ENCODE measurements at regions not wholly inside any gene's neighbourhood (a gene's known extent, or its start where the extent isn't known, plus 50 kb on each side); places are given as distances from the start of the nearest gene placed in this dataset.

DNA sequence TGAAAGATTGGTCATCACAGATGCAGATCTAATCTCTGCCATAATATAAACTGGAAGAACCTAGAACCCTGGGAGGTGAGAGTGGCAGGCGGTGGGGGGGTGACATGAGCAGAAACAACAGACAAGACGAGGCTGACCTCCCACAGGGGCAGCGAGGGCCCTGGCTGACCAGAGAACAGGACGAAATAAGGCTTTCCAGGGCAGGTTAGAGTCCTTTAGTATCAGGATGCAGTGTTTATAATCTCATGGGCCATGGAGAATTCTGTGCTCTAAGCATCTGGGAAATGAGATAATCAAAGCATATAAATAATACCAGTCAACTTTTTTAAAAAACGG lies 102.7 kb upstream of the BCL2L14 start:
- ATAC-seq (no peak), DNase-seq (no peak)
- intact Hi-C loops (cut with DNase I): no loop called here
- H3K27ac ChIP-seq: peak overlapping the region in 1 of 2 donors; percentile 5
- no peaks in the 10 kb centered on the region for H3K27me3 ChIP-seq
- H3K4me1 ChIP-seq: peaks cover 0 to under 1% of the 10 kb centered on the region in 2 donors
- no peaks in the 10 kb centered on the region for H3K9me3 ChIP-seq
- H3K4me3 ChIP-seq: no peak overlapping the region
- TF ChIP-seq, protein P1, sequence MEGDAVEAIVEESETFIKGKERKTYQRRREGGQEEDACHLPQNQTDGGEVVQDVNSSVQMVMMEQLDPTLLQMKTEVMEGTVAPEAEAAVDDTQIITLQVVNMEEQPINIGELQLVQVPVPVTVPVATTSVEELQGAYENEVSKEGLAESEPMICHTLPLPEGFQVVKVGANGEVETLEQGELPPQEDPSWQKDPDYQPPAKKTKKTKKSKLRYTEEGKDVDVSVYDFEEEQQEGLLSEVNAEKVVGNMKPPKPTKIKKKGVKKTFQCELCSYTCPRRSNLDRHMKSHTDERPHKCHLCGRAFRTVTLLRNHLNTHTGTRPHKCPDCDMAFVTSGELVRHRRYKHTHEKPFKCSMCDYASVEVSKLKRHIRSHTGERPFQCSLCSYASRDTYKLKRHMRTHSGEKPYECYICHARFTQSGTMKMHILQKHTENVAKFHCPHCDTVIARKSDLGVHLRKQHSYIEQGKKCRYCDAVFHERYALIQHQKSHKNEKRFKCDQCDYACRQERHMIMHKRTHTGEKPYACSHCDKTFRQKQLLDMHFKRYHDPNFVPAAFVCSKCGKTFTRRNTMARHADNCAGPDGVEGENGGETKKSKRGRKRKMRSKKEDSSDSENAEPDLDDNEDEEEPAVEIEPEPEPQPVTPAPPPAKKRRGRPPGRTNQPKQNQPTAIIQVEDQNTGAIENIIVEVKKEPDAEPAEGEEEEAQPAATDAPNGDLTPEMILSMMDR (IDR thresholded peaks at IDR 0.05): no peak
- no peaks in the 10 kb centered on the region for H3K36me3 ChIP-seq

DNA sequence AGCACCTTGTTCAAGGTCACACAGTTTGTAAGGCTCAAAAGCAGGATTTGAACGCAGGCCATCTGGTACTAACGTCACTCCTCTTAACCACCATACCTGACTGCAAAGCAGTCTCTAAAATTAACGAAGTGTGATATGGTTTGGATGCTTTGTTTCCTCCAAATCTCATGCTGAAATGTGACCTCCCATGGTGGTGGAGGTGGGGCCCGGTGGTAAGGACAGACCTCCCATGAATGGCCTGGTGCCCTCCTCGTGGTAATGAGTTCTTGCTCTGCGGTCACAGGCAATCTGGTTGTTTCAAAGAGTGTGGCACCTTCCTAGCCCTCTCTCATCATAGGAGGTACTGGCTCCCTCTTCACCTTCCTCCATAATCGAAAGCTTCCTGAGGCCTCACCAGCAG lies 102.2 kb upstream of the BCL2L14 start:
- H3K4me1 ChIP-seq: no peaks in the 10 kb centered on the region
- H3K36me3 ChIP-seq: no peaks in the 10 kb centered on the region
- intact Hi-C loops (cut with DNase I): no loop called here
- TF ChIP-seq, protein P1 (IDR thresholded peaks at IDR 0.05): no peak
- no peaks in the 10 kb centered on the region for H3K27me3 ChIP-seq
- DNase-seq: no peak
- H3K27ac ChIP-seq: no peak overlapping the region
- H3K4me3 ChIP-seq: no peak overlapping the region
- no peaks in the 10 kb centered on the region for H3K9me3 ChIP-seq
- ATAC-seq: no peak

DNA sequence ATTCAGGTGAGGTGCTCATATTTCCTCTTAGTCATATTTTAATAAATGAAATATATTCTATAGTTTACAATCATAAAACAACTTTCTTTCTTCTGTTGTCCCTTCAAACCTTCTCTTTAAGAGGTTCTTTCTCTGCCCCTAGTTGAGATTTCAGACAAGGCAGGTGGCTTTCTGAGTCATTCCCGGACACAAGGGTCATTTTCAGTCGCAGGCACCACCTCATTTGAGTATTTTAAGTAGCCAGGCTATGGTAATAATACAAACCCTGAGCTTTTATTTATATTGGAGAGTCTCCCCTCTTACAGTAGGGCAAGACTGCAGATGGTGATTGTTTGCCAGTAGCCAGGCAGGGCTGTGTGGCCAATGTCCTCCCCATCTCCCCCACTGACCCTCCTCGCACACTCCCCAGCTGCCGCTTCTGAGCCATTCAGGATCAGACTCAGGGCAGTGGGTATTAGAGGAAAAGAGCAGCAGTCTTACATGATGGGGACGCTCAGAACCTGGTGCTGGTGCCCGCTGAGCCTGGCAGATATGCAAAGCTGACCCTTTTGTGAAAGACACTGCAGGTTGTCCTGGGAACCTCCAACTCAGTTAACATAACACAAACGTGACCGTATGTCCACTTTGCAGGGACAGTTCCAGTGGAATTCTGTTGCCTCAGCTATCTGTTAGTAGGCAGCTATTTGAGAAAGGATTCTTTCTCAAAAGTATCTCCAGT lies 101.1 kb upstream of the BCL2L14 start:
- no peak for ATAC-seq
- intact Hi-C loops (cut with DNase I): no loop called here

DNA sequence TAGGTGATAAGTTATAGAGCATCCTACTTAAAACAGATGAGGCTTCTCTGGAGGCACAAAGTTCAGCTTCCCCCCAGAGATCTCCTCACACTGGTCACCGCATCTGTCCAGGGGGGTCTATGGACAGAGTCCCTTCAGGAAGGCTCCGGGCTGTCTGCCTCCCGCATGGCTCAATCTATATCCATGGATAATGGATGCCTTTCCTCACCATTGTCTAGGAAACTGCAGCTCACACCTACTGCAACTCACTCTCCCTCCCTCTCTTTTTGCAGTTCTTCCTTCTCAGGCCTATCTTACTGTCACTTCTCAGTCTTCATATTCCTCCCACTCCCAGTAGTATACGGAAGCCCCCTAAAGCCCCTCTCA lies 100.6 kb upstream of the BCL2L14 start:
- intact Hi-C loops (cut with DNase I): no loop called here
- no peak for ATAC-seq
- H3K36me3 ChIP-seq: no peaks in the 10 kb centered on the region
- no peaks in the 10 kb centered on the region for H3K27me3 ChIP-seq
- TF ChIP-seq, protein P1 (IDR thresholded peaks at IDR 0.05): no peak
- H3K9me3 ChIP-seq: no peaks in the 10 kb centered on the region
- H3K4me3 ChIP-seq: no peak overlapping the region
- H3K4me1 ChIP-seq: no peaks in the 10 kb centered on the region
- no peak overlapping the region for H3K27ac ChIP-seq
- no peak for DNase-seq

More for the DNA sequence above, 101.1 kb upstream of the BCL2L14 start:
- Histone ChIP-seq H3K27me3 (no peaks in the 10 kb centered on the region), H3K9me3 (no peaks in the 10 kb centered on the region), H3K4me1 (no peaks in the 10 kb centered on the region), H3K27ac (no peak overlapping the region), H3K4me3 (no peak overlapping the region), H3K36me3 (no peaks in the 10 kb centered on the region)
- TF ChIP-seq, protein P1 (IDR thresholded peaks at IDR 0.05): no peak
- DNase-seq: no peak

DNA sequence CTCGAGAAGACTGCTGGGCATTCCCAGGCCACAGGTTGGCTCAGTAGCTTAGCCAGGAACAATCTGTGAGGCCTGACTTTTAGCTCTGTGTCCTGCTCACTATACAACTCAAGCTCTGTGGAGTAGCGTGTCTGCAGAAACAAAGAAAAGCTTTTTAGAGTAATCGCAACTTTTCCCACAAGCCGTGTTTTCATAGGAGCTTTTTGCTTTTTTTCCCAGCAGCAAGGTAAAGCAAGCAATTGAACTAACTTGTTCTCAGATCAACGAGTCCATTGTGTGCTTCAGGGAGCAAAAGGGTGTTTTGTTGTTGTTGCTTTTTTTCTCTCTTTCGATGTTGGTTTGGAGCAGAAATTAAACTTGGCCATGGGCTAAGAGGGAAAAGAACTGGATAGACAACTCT lies 97.3 kb upstream of the BCL2L14 start:
- no peak for DNase-seq
- Histone ChIP-seq H3K27ac (no peak overlapping the region), H3K4me3 (no peak overlapping the region), H3K9me3 (no peaks in the 10 kb centered on the region), H3K27me3 (no peaks in the 10 kb centered on the region), H3K4me1 (no peaks in the 10 kb centered on the region), H3K36me3 (no peaks in the 10 kb centered on the region)
- intact Hi-C loops (cut with DNase I): no loop called here
- TF ChIP-seq, protein P1 (IDR thresholded peaks at IDR 0.05): no peak
- ATAC-seq: no peak
